Cardiac muscle cell (in vitro differentiated cells and primary cell): ENCODE measurements at regions not wholly inside any gene's neighbourhood (a gene's known extent, or its start where the extent isn't known, plus 50 kb on each side); places are given as distances from the start of the nearest gene placed in this dataset.

ENCODE experiments used
- DNase-seq, 2 donors: peaks; one replicate each; pipeline versions ENCODE4 v3.0.0 to v3.0.0-alpha.2; 2010 to 2017; ENCODE audit warnings: low read depth in 1 of 2, low spot score in 1 of 2
- H3K27ac ChIP-seq: fragments of 200-600 bp; sonication (generic); 2 replicates; pipeline ENCODE4 v1.5.1; 2016
- H3K27me3 ChIP-seq: fragments of 200-600 bp; sonication (generic); 2 replicates; pipeline ENCODE4 v1.6.0; 2016; ENCODE audit warnings: control low read depth
- H3K36me3 ChIP-seq: fragments of 200-600 bp; sonication (generic); 2 replicates; pipeline ENCODE4 v1.5.1; 2016; ENCODE audit warnings: control low read depth
- H3K4me1 ChIP-seq: fragments of 200-600 bp; sonication (generic); 2 replicates; pipeline ENCODE4 v1.8.1; 2017; ENCODE audit warnings: low read depth, mild to moderate bottlenecking, mixed run types
- H3K4me3 ChIP-seq: fragments of 200-600 bp; sonication (generic); 2 replicates; pipeline ENCODE4 v1.5.1; 2016; ENCODE audit warnings: mild to moderate bottlenecking
- H3K9me3 ChIP-seq: fragments of 200-600 bp; sonication (generic); 2 replicates; pipeline ENCODE4 v1.5.1; 2017; ENCODE audit warnings: low read depth, mild to moderate bottlenecking, control low read depth
- TF ChIP-seq, protein P1 (sequence below): IDR thresholded peaks from 2 replicates; pipeline ENCODE4 v1.5.1; 2012; ENCODE audit warnings: low read depth, mild to moderate bottlenecking, low read length

DNA sequence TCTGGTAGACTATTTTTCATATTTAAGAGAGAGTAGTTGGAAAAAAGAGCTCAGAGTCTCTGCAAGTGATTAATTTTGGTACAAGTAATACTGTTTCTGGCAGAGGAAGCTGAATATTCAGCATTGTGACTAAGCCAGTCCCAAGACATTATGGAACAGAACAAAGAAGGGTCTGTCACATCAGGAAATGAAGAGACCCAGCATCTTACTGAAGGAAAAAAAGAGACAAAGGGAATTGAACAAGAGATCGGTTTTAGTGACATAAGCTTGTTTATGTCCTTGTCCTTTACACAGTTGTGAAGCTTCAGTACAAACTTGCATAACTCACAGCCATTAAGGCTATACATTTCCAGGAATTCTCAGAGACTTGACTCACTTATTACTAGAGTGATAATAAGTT, 568.5 kb upstream of the SLC8A1 start:
- DNase-seq, result no peak
- H3K27ac ChIP-seq, result no peak overlapping the region
- H3K27me3 ChIP-seq, result no peaks in the 10 kb centered on the region
- no peak overlapping the region for H3K4me3 ChIP-seq
- TF ChIP-seq, protein P1, sequence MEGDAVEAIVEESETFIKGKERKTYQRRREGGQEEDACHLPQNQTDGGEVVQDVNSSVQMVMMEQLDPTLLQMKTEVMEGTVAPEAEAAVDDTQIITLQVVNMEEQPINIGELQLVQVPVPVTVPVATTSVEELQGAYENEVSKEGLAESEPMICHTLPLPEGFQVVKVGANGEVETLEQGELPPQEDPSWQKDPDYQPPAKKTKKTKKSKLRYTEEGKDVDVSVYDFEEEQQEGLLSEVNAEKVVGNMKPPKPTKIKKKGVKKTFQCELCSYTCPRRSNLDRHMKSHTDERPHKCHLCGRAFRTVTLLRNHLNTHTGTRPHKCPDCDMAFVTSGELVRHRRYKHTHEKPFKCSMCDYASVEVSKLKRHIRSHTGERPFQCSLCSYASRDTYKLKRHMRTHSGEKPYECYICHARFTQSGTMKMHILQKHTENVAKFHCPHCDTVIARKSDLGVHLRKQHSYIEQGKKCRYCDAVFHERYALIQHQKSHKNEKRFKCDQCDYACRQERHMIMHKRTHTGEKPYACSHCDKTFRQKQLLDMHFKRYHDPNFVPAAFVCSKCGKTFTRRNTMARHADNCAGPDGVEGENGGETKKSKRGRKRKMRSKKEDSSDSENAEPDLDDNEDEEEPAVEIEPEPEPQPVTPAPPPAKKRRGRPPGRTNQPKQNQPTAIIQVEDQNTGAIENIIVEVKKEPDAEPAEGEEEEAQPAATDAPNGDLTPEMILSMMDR, result no peak
- no peaks in the 10 kb centered on the region for H3K36me3 ChIP-seq
- no peaks in the 10 kb centered on the region for H3K9me3 ChIP-seq
- H3K4me1 ChIP-seq, result no peaks in the 10 kb centered on the region

DNA sequence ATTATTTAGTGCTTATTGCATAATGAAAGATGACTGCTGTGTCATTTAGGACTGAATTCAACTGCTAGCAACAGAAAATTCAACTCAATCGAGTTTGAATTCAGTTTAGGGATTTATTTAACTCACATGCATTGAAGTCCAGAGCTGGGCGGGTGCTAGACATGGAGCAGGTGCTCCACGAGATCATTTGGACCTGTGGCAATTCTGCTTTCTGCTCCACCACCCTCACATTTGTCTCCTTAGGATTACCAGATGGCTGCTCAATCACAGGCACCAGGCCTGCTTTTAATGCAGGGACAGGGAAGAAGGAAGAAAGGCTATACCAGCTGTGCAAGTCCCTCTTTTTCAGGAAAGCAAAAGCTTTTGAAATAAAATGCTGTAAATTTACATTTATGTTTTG, 572.9 kb upstream of the SLC8A1 start:
- H3K4me3 ChIP-seq, result no peak overlapping the region
- no peaks in the 10 kb centered on the region for H3K9me3 ChIP-seq
- no peak overlapping the region for H3K27ac ChIP-seq
- no peaks in the 10 kb centered on the region for H3K36me3 ChIP-seq
- H3K4me1 ChIP-seq, result no peaks in the 10 kb centered on the region
- TF ChIP-seq, protein P1, result no peak
- no peaks in the 10 kb centered on the region for H3K27me3 ChIP-seq
- DNase-seq, result no peak

DNA sequence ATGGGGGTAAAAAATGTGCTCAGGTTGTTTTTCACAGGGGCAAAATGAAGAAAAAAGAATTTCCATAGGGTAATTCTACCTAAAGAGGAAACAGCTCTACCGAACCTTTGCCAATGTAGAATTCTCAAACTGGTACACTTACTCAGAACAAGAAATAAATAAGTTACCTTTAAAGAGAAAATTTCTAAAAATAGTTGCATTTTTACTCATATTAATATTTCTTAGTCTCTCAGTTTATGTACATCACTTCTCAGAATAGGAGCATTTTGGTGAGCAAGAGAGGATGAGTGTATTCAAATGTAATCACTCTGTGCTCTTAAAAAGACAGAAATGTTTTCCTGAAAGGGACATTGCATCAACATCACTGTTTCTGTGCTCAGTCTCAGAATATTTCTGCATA, 574.7 kb upstream of the SLC8A1 start:
- Histone ChIP-seq H3K27me3 (no peaks in the 10 kb centered on the region), H3K36me3 (no peaks in the 10 kb centered on the region), H3K4me3 (no peak overlapping the region), H3K9me3 (no peaks in the 10 kb centered on the region), H3K4me1 (no peaks in the 10 kb centered on the region), H3K27ac (no peak overlapping the region)
- TF ChIP-seq, protein P1, result no peak
- no peak for DNase-seq

DNA sequence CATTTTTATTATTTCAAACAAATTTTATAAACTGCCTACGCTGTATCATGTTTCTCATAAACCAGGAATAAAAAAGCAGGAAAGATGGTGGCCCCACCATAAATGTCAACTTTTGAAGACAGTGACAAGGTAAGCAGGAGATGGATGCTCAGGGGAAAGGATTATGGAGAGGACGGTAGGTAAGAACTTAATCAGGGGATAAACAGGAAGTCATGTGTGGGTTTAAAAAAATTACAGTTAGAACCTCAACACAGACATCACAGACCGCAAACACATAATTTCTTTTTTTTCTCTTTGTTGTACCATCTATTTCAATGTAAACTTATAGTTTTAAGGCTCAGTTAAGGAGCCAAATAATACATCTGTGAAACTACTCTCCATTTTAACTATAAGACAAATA, 575.2 kb upstream of the SLC8A1 start:
- DNase-seq, result no peak
- Histone ChIP-seq H3K36me3 (no peaks in the 10 kb centered on the region), H3K4me3 (no peak overlapping the region), H3K4me1 (no peaks in the 10 kb centered on the region), H3K27me3 (no peaks in the 10 kb centered on the region), H3K27ac (no peak overlapping the region), H3K9me3 (no peaks in the 10 kb centered on the region)
- TF ChIP-seq, protein P1, result no peak

DNA sequence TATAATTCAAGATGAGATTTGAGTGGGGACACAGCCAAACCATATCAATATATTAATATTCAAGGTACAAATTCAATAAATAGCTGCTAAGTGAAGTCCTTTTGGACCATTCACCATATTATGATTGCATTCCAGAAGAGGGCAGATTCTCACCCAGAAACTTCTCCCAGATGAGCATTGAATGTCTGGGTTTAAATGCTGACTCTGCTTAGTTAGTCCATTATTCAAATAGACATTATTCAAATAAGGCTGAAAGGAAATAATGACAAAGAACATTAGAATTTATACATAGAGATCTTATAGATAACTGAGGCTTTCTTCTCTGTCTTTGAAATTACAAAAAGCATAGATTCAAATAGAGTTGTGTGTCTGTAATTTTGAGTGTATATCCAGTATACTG, 579.4 kb upstream of the SLC8A1 start:
- no peak overlapping the region for H3K4me3 ChIP-seq
- H3K36me3 ChIP-seq, result no peaks in the 10 kb centered on the region
- TF ChIP-seq, protein P1, result no peak
- no peaks in the 10 kb centered on the region for H3K27me3 ChIP-seq
- H3K4me1 ChIP-seq, result no peaks in the 10 kb centered on the region
- DNase-seq, result no peak
- H3K27ac ChIP-seq, result no peak overlapping the region
- no peaks in the 10 kb centered on the region for H3K9me3 ChIP-seq

DNA sequence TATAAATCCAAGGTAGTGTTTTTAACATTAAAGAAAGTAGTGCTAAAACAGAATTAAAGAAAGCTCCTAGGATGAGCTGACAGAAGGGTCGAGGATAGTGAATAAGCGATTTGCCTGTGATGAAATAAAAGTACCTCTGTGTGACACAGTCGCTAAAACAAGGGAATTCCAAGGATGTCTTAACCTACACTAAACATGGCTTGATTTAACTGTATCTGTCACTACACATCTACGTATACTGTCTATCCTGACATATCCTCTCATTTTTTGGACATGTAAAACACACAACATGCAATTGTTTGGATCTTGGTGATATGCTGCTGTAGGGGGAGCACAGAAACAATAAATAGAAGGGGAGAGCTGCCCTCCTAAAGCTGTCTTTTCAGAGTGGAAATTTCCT, 580.8 kb upstream of the SLC8A1 start:
- H3K27me3 ChIP-seq, result no peaks in the 10 kb centered on the region
- H3K4me1 ChIP-seq, result no peaks in the 10 kb centered on the region
- DNase-seq, result no peak
- H3K4me3 ChIP-seq, result no peak overlapping the region
- TF ChIP-seq, protein P1, result no peak
- H3K9me3 ChIP-seq, result no peaks in the 10 kb centered on the region
- H3K36me3 ChIP-seq, result no peaks in the 10 kb centered on the region
- H3K27ac ChIP-seq, result no peak overlapping the region
